Parathyroid adenoma (tissue), 2 donors: ENCODE measurements at regions not wholly inside any gene's neighbourhood (a gene's known extent, or its start where the extent isn't known, plus 50 kb on each side); places are given as distances from the start of the nearest gene placed in this dataset.

Experiments
- H2AFZ ChIP-seq: fragments of 300-600 bp; sonication (generic); one replicate; pipeline ENCODE4 v1.7.0; 2017; ENCODE audit warnings: antibody characterized with exemption, mild to moderate bottlenecking
- H3K27ac ChIP-seq: fragments of 300-600 bp; sonication (generic); one replicate; pipeline ENCODE4 v1.7.0; 2017
- H3K27me3 ChIP-seq: fragments of 300-600 bp; sonication (generic); one replicate; pipeline ENCODE4 v1.7.0; 2017; ENCODE audit warnings: low read length; ENCODE audit not compliant: control insufficient read depth, insufficient read depth
- H3K36me3 ChIP-seq: fragments of 300-600 bp; sonication (generic); one replicate; pipeline ENCODE4 v1.7.0; 2017; ENCODE audit warnings: low read length; ENCODE audit not compliant: control insufficient read depth, insufficient read depth
- H3K4me1 ChIP-seq: fragments of 300-600 bp; sonication (generic); one replicate; pipeline ENCODE4 v1.7.0; 2017; ENCODE audit warnings: control low read depth
- H3K4me2 ChIP-seq: fragments of 300-600 bp; sonication (generic); one replicate; pipeline ENCODE4 v1.7.0; 2017; ENCODE audit warnings: low read length
- H3K4me3 ChIP-seq: fragments of 300-600 bp; sonication (generic); one replicate; pipeline ENCODE4 v1.7.0; 2017; ENCODE audit warnings: low read depth, low read length
- H3K79me2 ChIP-seq: fragments of 300-600 bp; sonication (generic); one replicate; pipeline ENCODE4 v1.7.0; 2017; ENCODE audit warnings: control low read depth
- H3K9ac ChIP-seq: fragments of 300-600 bp; sonication (generic); one replicate; pipeline ENCODE4 v1.7.0; 2017; ENCODE audit warnings: mild to moderate bottlenecking
- H3K9me3 ChIP-seq: fragments of 300-600 bp; sonication (generic); one replicate; pipeline ENCODE4 v1.7.0; 2017; ENCODE audit warnings: low read length; ENCODE audit not compliant: control insufficient read depth
- TF ChIP-seq, protein P1 (sequence below): fragments of 300-600 bp; sonication (generic); IDR thresholded peaks from one replicate; pipeline ENCODE4 v1.7.0; 2017; ENCODE audit warnings: antibody characterized with exemption, mild to moderate bottlenecking
- donor health status: primary hyperparathyroidism.

DNA sequence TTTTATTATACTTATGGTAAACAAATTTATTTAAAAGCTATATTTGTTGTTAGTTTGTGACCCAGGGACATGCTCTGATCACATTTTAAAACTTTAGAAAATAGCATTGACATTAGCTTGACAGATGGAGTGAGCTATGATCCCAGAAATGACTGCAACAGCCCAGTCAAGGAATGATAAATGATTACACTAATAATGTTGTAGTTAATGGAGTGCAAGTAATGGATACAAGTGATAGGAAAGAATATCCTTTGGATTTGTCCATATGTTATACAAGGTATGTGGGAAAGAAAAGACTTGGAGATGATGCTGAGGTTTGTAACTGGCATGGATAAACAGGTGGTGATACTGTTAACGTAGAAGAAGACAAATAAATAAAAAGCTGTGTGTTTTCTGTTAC, 1908.7 kb downstream of the MRPL39 start:
- Histone ChIP-seq H3K4me2 (no peak overlapping the region), H3K79me2 (no peaks in the 10 kb centered on the region), H3K36me3 (no peaks in the 10 kb centered on the region), H3K4me1 (no peaks in the 10 kb centered on the region), H3K27ac (no peak overlapping the region), H3K27me3 (no peaks in the 10 kb centered on the region), H3K4me3 (no peak overlapping the region), H3K9ac (no peak overlapping the region), H3K9me3 (no peaks in the 10 kb centered on the region), H2AFZ (no peak overlapping the region)
- TF ChIP-seq, protein P1, sequence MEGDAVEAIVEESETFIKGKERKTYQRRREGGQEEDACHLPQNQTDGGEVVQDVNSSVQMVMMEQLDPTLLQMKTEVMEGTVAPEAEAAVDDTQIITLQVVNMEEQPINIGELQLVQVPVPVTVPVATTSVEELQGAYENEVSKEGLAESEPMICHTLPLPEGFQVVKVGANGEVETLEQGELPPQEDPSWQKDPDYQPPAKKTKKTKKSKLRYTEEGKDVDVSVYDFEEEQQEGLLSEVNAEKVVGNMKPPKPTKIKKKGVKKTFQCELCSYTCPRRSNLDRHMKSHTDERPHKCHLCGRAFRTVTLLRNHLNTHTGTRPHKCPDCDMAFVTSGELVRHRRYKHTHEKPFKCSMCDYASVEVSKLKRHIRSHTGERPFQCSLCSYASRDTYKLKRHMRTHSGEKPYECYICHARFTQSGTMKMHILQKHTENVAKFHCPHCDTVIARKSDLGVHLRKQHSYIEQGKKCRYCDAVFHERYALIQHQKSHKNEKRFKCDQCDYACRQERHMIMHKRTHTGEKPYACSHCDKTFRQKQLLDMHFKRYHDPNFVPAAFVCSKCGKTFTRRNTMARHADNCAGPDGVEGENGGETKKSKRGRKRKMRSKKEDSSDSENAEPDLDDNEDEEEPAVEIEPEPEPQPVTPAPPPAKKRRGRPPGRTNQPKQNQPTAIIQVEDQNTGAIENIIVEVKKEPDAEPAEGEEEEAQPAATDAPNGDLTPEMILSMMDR: no peak

DNA sequence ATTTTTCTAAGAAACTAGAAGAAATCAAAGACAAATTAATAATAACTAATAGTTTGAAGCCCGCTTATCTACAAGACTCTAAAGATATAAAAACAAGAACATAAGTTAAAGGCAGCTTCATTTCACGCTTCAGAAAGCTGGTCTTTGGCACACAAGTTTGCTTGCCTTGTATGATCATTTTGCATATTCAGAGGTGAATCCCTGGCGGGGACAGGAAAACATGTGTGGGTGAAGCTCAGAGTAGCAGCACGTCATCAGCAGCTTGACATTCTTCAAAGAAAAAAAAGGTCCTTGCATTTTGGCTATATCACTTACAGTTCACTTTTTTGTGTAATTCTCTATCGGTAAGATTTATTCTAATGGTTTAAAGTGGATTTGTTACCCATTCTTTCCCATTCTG, 1911.8 kb downstream of the MRPL39 start:
- Histone ChIP-seq H3K9me3 (no peaks in the 10 kb centered on the region), H3K27me3 (no peaks in the 10 kb centered on the region), H3K36me3 (no peaks in the 10 kb centered on the region), H3K4me1 (no peaks in the 10 kb centered on the region), H3K27ac (no peak overlapping the region), H3K9ac (no peak overlapping the region), H2AFZ (no peak overlapping the region), H3K79me2 (no peaks in the 10 kb centered on the region), H3K4me2 (no peak overlapping the region), H3K4me3 (no peak overlapping the region)
- TF ChIP-seq, protein P1: no peak

DNA sequence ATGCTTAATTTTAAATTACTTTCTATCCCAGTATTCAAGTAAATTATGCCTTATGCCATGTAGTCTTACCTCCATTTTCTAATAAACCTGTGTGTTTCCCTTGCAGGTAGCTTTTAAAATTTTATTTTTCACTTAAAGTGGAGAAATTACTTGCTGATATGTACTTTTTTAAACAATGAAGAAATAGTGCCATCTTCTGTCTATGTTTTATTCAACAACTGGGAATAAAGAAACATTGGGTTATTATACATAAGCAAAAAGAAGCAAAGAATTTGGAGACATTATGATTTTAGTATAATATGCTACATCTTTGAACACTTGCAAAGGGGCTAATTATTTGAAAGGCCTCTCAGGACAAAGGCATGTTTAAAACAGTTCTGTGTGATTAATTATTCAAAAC, 1912.9 kb downstream of the MRPL39 start:
- Histone ChIP-seq H3K4me1 (no peaks in the 10 kb centered on the region), H3K27ac (no peak overlapping the region), H3K36me3 (no peaks in the 10 kb centered on the region), H3K79me2 (no peaks in the 10 kb centered on the region), H3K9me3 (no peaks in the 10 kb centered on the region), H3K27me3 (no peaks in the 10 kb centered on the region), H3K9ac (no peak overlapping the region), H3K4me2 (no peak overlapping the region), H3K4me3 (no peak overlapping the region), H2AFZ (no peak overlapping the region)
- TF ChIP-seq, protein P1: no peak

DNA sequence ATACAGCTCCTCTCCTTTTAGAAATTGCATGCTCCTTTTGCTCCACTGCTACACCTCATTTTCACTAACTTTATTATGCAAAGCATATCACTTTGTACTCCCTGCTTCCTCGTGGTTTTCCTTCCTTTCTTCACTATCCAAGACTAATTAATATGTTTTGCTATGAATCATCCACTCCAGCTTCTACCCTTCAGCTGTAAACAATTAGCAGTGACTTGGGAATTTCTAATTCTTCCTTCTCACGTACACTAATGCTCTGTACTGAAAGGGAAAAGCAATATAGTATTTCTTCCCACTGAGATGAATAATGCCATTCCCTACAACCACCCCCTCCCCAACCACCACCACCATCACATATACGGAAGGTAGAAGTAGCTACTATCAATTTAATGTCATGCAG, 1917.0 kb downstream of the MRPL39 start:
- Histone ChIP-seq H3K4me2 (no peak overlapping the region), H3K4me1 (no peaks in the 10 kb centered on the region), H3K9me3 (no peaks in the 10 kb centered on the region), H2AFZ (no peak overlapping the region), H3K27me3 (no peaks in the 10 kb centered on the region), H3K27ac (no peak overlapping the region), H3K79me2 (no peaks in the 10 kb centered on the region), H3K4me3 (no peak overlapping the region), H3K36me3 (no peaks in the 10 kb centered on the region), H3K9ac (no peak overlapping the region)
- TF ChIP-seq, protein P1: no peak

DNA sequence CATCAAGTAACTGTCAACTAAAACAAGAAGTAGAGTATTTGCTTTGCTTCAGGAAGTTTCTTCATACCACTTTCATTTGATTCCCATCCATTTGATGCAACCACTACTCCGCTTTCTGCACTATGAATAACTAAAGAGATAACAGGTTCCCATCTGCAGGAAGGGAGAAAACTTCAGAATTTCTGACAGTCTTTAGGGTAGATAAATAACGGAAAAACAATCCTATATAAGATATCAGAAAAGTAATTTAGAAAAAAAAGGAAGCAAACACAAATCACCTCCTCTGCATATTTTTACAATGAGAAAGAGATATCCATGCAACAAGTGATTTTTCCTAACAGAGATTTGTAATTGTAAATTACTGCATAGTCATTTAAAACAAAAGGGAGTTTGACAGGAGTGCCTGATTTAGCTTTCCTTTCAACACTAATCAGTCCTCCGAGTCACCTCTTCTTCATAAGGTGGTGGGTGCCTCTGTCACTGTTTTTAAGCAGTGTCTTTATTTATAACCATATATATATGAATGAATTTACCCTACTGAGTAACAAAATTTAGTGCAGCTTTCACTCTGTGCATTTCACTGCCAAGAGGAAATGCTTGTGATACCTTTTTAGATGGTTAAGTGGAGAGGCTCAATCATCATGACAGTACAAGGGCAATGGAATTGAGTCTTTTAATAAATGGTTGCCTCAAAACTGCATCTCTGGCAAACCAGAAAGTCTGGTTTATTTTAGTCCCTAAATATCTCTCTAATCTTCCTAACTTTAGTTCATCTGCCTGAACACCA, 1920.4 kb downstream of the MRPL39 start:
- TF ChIP-seq, protein P1: no peak
- no peaks in the 10 kb centered on the region for H3K4me1 ChIP-seq

More for the DNA sequence above, 1920.4 kb downstream of the MRPL39 start:
- Histone ChIP-seq H3K27ac (no peak overlapping the region), H3K4me3 (no peak overlapping the region), H3K9ac (no peak overlapping the region), H3K79me2 (no peaks in the 10 kb centered on the region), H3K9me3 (no peaks in the 10 kb centered on the region), H3K36me3 (no peaks in the 10 kb centered on the region), H3K27me3 (no peaks in the 10 kb centered on the region), H3K4me2 (no peak overlapping the region), H2AFZ (no peak overlapping the region)
